PFSK-1 (cell line): ENCODE measurements at regions not wholly inside any gene's neighbourhood (a gene's known extent, or its start where the extent isn't known, plus 50 kb on each side); places are given as distances from the start of the nearest gene placed in this dataset.

Experiments used
- POLR2AphosphoS5 ChIP-seq: IDR thresholded peaks from 2 replicates; pipeline ENCODE4 v1.6.1; 2012; ENCODE audit warnings: low read depth, mild to moderate bottlenecking, control low read depth, low read length, moderate library complexity
- SIN3A ChIP-seq: IDR thresholded peaks from 2 replicates; pipeline ENCODE4 v1.6.1; 2012; ENCODE audit warnings: mild to moderate bottlenecking, low read length, moderate library complexity, borderline replicate concordance; ENCODE audit not compliant: insufficient read depth

DNA sequence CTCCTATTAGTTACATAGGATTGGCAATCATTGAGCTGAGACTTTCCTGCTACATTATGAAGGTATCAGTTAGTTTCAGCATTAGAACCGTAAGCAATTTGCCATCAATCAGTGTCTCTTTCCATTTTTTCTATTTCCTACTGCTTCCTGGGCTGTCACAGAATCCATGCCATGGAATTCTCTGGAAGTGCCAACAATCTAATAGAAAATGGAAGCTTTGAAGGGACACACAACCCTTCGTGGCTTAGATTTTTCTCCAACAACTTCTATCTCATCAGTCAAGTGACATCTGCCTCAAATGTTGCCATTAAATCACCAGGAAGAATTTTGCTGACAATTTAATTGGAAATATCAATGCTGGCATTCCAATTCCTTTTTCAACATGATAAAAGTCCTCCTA lies 183.5 kb upstream of the PARD3B start:
- TF ChIP-seq POLR2AphosphoS5, result no peak
- TF ChIP-seq SIN3A, result no peak
